Tibial nerve (tissue), 4 donors: ENCODE measurements at regions not wholly inside any gene's neighbourhood (a gene's known extent, or its start where the extent isn't known, plus 50 kb on each side); places are given as distances from the start of the nearest gene placed in this dataset.
"Not testable (repeated sequence)": the region's sequence is repeated elsewhere in the genome, so short reads cannot be mapped to it uniquely, and the experiment has no call there.

Experiments used
- DNase-seq, 2 donors: peaks; one replicate each; pipeline ENCODE4 v3.0.0-alpha.2; 2019; ENCODE audit warnings: low spot score in 2 of 2
- H3K27ac ChIP-seq, 4 donors: fragments of 200-600 bp; sonication (generic) in 3 of 4; one replicate each; pipeline ENCODE4 v1.5.1; 2017 to 2019; ENCODE audit warnings: mild to moderate bottlenecking in 1 of 4
- H3K27me3 ChIP-seq, 2 donors: fragments of 200-600 bp; sonication (generic) in 1 of 2; one replicate each; pipeline versions ENCODE4 v1.5.1 to v1.6.0; 2017 to 2019
- H3K36me3 ChIP-seq, 3 donors: fragments of 200-600 bp; sonication (generic); one replicate each; pipeline ENCODE4 v1.5.1; 2018 to 2019
- H3K4me1 ChIP-seq, 4 donors: fragments of 200-600 bp; sonication (generic) in 3 of 4; one replicate each; pipeline ENCODE4 v1.5.1; 2017 to 2019
- H3K4me3 ChIP-seq, 4 donors: fragments of 200-600 bp; sonication (generic) in 3 of 4; one replicate each; pipeline ENCODE4 v1.5.1; 2017 to 2019; ENCODE audit warnings: mild to moderate bottlenecking in 1 of 4, moderate library complexity in 1 of 4
- H3K9me3 ChIP-seq, 4 donors: fragments of 200-600 bp; sonication (generic) in 3 of 4; one replicate each; pipeline ENCODE4 v1.5.1; 2017 to 2019
- CTCF ChIP-seq, 5 experiments: fragments of 200-600 bp in 3 of 5; fragments of 450-650 bp in 2 of 5; sonication (generic) in 3 of 5; IDR thresholded peaks; one replicate each; pipeline ENCODE4 v1.5.1; 2016 to 2019; ENCODE audit warnings: antibody characterized with exemption in 5 of 5, mild to moderate bottlenecking in 3 of 5, moderate library complexity in 2 of 5
- EP300 ChIP-seq, 2 donors: sonication (generic); formaldehyde crosslinking; IDR thresholded peaks; one replicate each; pipeline ENCODE4 v1.6.1; 2017; ENCODE audit warnings: antibody characterized with exemption in 2 of 2, mild to moderate bottlenecking in 1 of 2
- POLR2A ChIP-seq, 2 donors: fragments of 450-650 bp; IDR thresholded peaks; one replicate each; pipeline ENCODE4 v1.6.1; 2017; ENCODE audit warnings: antibody characterized with exemption in 2 of 2, mild to moderate bottlenecking in 2 of 2, moderate library complexity in 2 of 2
- WGBS, 2 donors: methylation state at CpG; one replicate each; pipeline ENCODE4 v1.1.5; 2018; 5-methylcytosine and 5-hydroxymethylcytosine counted together

GRCh38 chr16:87119748-87120147 is 197.4 kb downstream of the C16orf95 start:
- H3K9me3 ChIP-seq = peaks cover 0 to 6% (median 0%) of the 10 kb centered on the region in 4 donors
- no peak overlapping the region for H3K27ac ChIP-seq
- no peaks in the 10 kb centered on the region for H3K36me3 ChIP-seq
- no peak for DNase-seq
- TF ChIP-seq CTCF (IDR thresholded peaks at IDR 0.05) = no peak
- no peak for TF ChIP-seq POLR2A (IDR thresholded peaks at IDR 0.05)
- TF ChIP-seq EP300 (IDR thresholded peaks at IDR 0.05) = no peak
- H3K4me1 ChIP-seq = no peaks in the 10 kb centered on the region
- H3K4me3 ChIP-seq = no peak overlapping the region
- no peaks in the 10 kb centered on the region for H3K27me3 ChIP-seq
- WGBS, 2 donors = 78 to 81% methylated on average over 9 of the region's 9 CpGs

- TF ChIP-seq POLR2A (IDR thresholded peaks at IDR 0.05) = no peak
- TF ChIP-seq CTCF (IDR thresholded peaks at IDR 0.05) = no peak
- TF ChIP-seq EP300 (IDR thresholded peaks at IDR 0.05) = no peak
- WGBS, 2 donors = 73 to 82% methylated on average over 4 of the region's 4 CpGs
- no peak for DNase-seq
- H3K27ac ChIP-seq = no peak overlapping the region
- H3K4me3 ChIP-seq = no peak overlapping the region
- no peaks in the 10 kb centered on the region for H3K36me3 ChIP-seq
- H3K4me1 ChIP-seq = peaks cover 0 to 13% (median 5%) of the 10 kb centered on the region in 4 donors
- H3K9me3 ChIP-seq = peaks cover 0 to 6% (median 0%) of the 10 kb centered on the region in 4 donors
- H3K27me3 ChIP-seq = no peaks in the 10 kb centered on the region
These were observed 195.4 kb downstream of the C16orf95 start for GRCh38 chr16:87121816-87122215.

- no peaks in the 10 kb centered on the region for H3K36me3 ChIP-seq
- H3K27ac ChIP-seq = no peak overlapping the region
- no peak overlapping the region for H3K4me3 ChIP-seq
- H3K27me3 ChIP-seq = no peaks in the 10 kb centered on the region
- DNase-seq = no peak
- H3K4me1 ChIP-seq = peaks cover 0 to 26% (median 10%) of the 10 kb centered on the region in 4 donors
- peaks cover 0 to 6% (median 0%) of the 10 kb centered on the region in 4 donors for H3K9me3 ChIP-seq
- TF ChIP-seq POLR2A (IDR thresholded peaks at IDR 0.05) (no peak), CTCF (IDR thresholded peaks at IDR 0.05) (no peak), EP300 (IDR thresholded peaks at IDR 0.05) (no peak)
- 95% methylated on average over 10 to 12 of the region's 12 CpGs for WGBS, 2 donors
These were observed 193.7 kb downstream of the C16orf95 start for GRCh38 chr16:87123356-87124001.

- H3K27me3 ChIP-seq, H3K4me3 ChIP-seq: not testable (repeated sequence)
- WGBS, 2 donors = 93 to 95% methylated on average over 9 of the region's 9 CpGs
These were observed 192.8 kb downstream of the C16orf95 start for GRCh38 chr16:87124405-87124804.

GRCh38 chr16:87125206-87126155 is 191.7 kb downstream of the C16orf95 start:
- DNase-seq = no peak
- H3K27ac ChIP-seq = no peak overlapping the region
- H3K27me3 ChIP-seq = no peaks in the 10 kb centered on the region
- H3K4me3 ChIP-seq = no peak overlapping the region
- peaks cover 0 to 14% (median 0%) of the 10 kb centered on the region in 4 donors for H3K9me3 ChIP-seq
- TF ChIP-seq EP300 (IDR thresholded peaks at IDR 0.05) (no peak), POLR2A (IDR thresholded peaks at IDR 0.05) (no peak), CTCF (IDR thresholded peaks at IDR 0.05) (no peak)
- no peaks in the 10 kb centered on the region for H3K36me3 ChIP-seq
- H3K4me1 ChIP-seq = peaks cover 0 to 26% (median 10%) of the 10 kb centered on the region in 4 donors
- WGBS, 2 donors = 81 to 84% methylated on average over 24 to 37 of the region's 38 CpGs

More at GRCh38 chr16:87124405-87124804, 192.8 kb downstream of the C16orf95 start:
- DNase-seq, H3K36me3 ChIP-seq, H3K27ac ChIP-seq: not testable (repeated sequence)
- peaks cover 0 to 14% (median 0%) of the 10 kb centered on the region in 4 donors for H3K9me3 ChIP-seq
- peaks cover 0 to 26% (median 10%) of the 10 kb centered on the region in 4 donors for H3K4me1 ChIP-seq
